Astrocyte of the cerebellum (primary cell): ENCODE measurements at regions not wholly inside any gene's neighbourhood (a gene's known extent, or its start where the extent isn't known, plus 50 kb on each side); places are given as distances from the start of the nearest gene placed in this dataset.

Experiments
- DNase-seq: peaks from one replicate; pipeline ENCODE4 v3.0.0-alpha.2; 2011; ENCODE audit warnings: low read depth
- H3K4me3 ChIP-seq: 2 replicates; pipeline ENCODE4 v1.5.1; 2011; ENCODE audit warnings: mild to moderate bottlenecking, low read depth, low read length, moderate library complexity
- in situ Hi-C: cut with HindIII; loops from 2 replicates; pipeline ENCODE4 v1.10.0; 2017; ENCODE audit warnings: low sequenced_read_pairs
- TF ChIP-seq, protein P1 (sequence below): IDR thresholded peaks from 2 replicates; pipeline ENCODE4 v1.5.1; 2012; ENCODE audit warnings: low read length, low read depth, moderate library complexity, mild to moderate bottlenecking; ENCODE audit errors: missing control alignments

GRCh38 chr16:79981814-79982213, 381.3 kb upstream of the MAF start:
- DNase-seq: no peak
- in situ Hi-C loops: no loop called here
- TF ChIP-seq, protein P1, sequence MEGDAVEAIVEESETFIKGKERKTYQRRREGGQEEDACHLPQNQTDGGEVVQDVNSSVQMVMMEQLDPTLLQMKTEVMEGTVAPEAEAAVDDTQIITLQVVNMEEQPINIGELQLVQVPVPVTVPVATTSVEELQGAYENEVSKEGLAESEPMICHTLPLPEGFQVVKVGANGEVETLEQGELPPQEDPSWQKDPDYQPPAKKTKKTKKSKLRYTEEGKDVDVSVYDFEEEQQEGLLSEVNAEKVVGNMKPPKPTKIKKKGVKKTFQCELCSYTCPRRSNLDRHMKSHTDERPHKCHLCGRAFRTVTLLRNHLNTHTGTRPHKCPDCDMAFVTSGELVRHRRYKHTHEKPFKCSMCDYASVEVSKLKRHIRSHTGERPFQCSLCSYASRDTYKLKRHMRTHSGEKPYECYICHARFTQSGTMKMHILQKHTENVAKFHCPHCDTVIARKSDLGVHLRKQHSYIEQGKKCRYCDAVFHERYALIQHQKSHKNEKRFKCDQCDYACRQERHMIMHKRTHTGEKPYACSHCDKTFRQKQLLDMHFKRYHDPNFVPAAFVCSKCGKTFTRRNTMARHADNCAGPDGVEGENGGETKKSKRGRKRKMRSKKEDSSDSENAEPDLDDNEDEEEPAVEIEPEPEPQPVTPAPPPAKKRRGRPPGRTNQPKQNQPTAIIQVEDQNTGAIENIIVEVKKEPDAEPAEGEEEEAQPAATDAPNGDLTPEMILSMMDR: no peak
- no peak overlapping the region for H3K4me3 ChIP-seq

- TF ChIP-seq, protein P1: no peak
- DNase-seq: no peak
- in situ Hi-C loops: no loop called here
- no peak overlapping the region for H3K4me3 ChIP-seq
These were observed 380.3 kb upstream of the MAF start for GRCh38 chr16:79980650-79981521.

- TF ChIP-seq, protein P1: no peak
- H3K4me3 ChIP-seq: no peak overlapping the region
- DNase-seq: no peak
- in situ Hi-C loops: no loop called here
These were observed 377.7 kb upstream of the MAF start for GRCh38 chr16:79977940-79978836.

- in situ Hi-C loops: no loop called here
- TF ChIP-seq, protein P1: no peak
These were observed 372.8 kb upstream of the MAF start for GRCh38 chr16:79973320-79973719.

GRCh38 chr16:79972053-79972704, 371.6 kb upstream of the MAF start:
- no peak for DNase-seq
- TF ChIP-seq, protein P1: no peak
- H3K4me3 ChIP-seq: no peak overlapping the region
- in situ Hi-C loops: no loop called here

More at GRCh38 chr16:79973320-79973719, 372.8 kb upstream of the MAF start:
- no peak overlapping the region for H3K4me3 ChIP-seq
- DNase-seq: no peak

GRCh38 chr16:79971237-79971572, 370.7 kb upstream of the MAF start:
- in situ Hi-C loops: no loop called here
- H3K4me3 ChIP-seq: no peak overlapping the region
- DNase-seq: no peak
- TF ChIP-seq, protein P1: no peak
